GM19468 (cell line): ENCODE measurements at regions not wholly inside any gene's neighbourhood (a gene's known extent, or its start where the extent isn't known, plus 50 kb on each side); places are given as distances from the start of the nearest gene placed in this dataset.

Experiments used
- ATAC-seq: cut with Tn5 transposase; IDR thresholded peaks from one replicate; pipeline ENCODE4 v1.9.1; 2021; ENCODE audit warnings: mild to moderate bottlenecking, moderate library complexity, moderate number of reproducible peaks; ENCODE audit not compliant: unreplicated experiment; ENCODE audit errors: extremely low read depth

GRCh38 chr15:70227147-70227546, 129.4 kb upstream of the TLE3 start:
- no peak for ATAC-seq

DNA sequence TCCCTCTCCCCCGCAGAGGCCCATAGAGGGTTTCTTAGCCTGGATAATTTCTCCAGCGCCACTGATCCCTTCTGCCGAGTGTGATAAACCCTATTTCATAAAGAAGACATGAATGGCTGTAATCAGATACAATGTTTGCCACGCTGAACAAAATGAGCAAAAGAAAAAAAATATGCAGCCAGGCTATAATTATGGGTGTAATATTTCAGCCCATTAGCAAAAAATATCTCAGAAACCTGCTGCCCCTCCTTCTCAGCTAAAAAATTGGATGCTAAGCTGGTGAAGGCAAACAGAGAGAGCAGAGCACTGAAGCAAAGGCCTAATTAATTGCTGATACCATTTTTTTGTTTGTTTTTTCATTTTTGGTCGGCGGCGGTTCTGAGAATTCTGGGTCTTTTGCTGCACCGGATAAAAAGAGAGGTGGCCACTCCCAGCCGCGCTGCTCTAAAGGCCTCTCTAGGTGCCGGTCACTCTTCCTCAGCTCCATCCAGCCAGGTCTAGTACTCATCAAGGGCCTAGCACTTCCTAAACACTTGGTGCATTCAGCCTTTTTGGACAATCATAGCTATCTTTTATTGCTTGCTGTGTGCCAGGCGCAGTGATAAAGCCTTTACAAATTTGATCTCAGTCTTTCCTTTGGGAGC, 128.7 kb upstream of the TLE3 start:
- ATAC-seq, result no peak

GRCh38 chr15:70225416-70225815, 127.7 kb upstream of the TLE3 start:
- no peak for ATAC-seq

GRCh38 chr15:70222606-70223005, 124.9 kb upstream of the TLE3 start:
- no peak for ATAC-seq

DNA sequence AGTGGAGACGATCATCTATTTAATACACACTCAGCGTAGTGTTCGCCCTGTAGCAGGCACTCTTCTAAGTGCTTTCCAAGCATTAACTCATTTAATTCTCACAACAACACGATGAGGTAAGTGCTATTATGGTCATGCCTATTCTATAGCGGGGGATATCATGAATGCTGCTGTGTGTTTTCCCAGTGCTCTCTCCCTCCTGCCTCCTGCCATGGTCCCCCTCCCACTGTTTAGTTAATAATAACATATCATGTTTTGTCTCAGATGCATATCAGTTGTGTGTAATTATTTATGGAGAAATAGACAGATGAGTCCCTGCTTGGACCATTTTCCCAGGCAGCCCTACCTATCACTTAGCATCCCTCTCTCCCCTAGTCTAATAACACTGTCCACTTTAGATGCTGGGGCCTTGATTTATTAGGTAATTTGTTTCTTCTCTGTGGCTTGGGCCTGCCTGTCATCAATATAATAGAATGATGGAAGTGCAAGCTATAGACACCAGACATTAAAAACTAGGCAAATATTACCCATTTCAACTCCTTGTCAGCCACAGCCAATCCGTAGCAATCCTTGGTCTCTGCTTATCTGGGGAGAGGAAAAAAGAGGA, 122.9 kb upstream of the TLE3 start:
- ATAC-seq, result no peak

GRCh38 chr15:70219966-70220365, 122.2 kb upstream of the TLE3 start:
- no peak for ATAC-seq

GRCh38 chr15:70219256-70219895, 121.7 kb upstream of the TLE3 start:
- no peak for ATAC-seq

GRCh38 chr15:70217226-70218160, 119.8 kb upstream of the TLE3 start:
- no peak for ATAC-seq

DNA sequence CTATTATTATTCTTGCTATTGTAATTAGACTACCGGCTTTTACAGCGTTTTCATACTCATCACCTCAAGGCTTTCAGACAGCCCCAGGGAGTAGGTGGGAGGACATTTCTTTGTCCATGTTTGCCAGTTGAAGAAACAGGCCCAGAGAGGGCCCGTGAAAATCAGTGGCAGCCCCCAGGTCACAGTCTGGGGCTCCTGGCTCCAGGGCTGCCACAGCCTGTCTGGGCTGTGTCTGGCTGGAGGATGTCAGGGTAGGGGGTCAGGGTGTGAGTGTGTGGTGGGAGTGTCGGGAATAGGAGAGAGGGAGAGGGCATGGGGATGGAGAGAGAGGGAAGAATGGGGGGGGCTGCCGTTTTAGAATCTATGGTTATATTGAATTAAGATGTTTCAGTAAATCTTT, 118.2 kb upstream of the TLE3 start:
- ATAC-seq, result no peak

GRCh38 chr15:70214941-70215635, 117.4 kb upstream of the TLE3 start:
- ATAC-seq, result no peak

GRCh38 chr15:70214276-70214675, 116.6 kb upstream of the TLE3 start:
- no peak for ATAC-seq

GRCh38 chr15:70213794-70214193, 116.1 kb upstream of the TLE3 start:
- no peak for ATAC-seq

DNA sequence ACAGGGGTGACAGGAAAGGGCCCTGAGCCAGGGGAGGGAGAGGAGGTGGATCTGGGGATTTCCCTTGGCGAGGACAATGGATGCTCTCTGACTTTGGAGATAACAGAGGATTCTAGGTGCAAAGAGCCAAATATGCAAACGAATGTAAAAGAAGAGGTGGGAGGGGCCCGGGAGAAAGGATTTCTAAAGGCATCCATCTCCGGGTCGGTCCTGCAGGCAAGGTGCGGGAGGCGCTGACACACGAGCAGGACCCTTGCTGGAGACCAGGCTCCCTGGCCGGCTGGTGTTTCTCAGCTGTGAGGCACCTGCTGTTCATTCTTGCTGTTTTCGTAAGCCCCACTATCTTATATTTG, 115.2 kb upstream of the TLE3 start:
- no peak for ATAC-seq

DNA sequence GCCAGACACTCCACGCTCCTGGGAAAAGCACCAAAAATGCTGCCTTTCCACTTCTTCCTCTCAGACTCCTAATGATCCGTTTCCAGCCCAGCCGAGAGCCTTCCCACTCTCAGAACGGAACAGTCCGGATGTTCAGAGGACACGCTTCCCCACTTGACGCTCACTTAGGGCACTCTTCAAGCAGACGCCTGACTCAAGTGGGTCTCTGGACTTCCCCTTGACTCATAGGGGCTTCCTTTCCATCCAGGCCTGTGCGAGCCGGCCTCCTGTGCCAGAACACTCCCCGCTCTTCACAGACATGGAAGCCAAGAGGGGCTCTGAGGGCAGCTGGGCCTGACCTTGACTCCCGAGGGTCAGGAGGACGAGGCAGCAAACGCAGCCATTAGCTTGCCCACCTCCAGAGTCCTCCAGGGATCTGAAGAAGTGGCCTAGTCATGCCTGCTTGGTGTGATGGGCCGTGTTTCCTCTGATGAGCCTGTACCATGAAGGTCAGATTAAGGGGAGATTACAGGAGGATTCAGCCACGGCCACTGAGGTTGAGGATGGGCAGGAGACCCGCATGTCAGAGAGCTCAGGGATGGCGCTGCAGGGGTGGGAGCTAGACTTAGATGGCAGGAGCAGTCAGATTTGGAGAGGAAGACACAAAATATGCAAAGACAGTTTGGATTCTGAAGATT, 114.7 kb upstream of the TLE3 start:
- no peak for ATAC-seq

DNA sequence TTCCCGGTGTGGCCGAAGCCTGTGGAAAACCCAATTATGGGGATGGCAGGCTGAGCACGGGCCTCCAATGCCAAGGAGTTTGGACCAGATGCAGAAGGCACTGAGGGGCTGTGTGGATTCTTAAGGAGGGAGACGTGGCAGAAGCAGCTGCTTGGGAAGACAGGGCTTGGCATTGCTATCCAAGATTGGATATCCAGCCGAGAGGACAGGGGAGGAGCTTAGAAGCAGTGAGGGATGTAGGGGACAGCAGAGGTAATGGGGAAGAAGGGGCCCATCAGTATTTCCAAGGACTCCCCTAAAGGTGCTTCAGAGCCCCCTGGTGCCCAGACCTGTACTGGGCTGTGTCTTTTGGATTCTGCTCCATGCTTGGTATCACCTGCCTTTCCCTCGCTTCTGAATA, 112.8 kb upstream of the TLE3 start:
- no peak for ATAC-seq

DNA sequence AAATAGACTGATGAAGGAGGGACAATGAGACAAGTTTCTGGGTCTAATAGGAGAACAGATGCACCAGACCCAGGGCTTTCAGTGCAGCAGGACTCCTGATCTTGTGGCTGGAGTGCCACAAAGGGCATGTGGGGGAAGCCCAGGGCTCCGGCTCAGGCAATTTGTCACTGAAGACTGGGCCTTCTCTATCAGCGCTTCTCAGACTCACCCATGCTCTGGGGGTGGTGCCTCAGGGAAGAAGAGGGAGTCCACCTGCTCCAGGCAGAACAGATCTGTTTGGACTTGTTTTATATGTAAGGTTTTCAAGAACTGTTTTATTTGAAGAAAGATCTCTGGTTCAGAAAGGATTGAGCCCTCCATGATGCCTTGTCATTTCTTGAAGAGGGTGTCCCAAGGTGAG, 112.4 kb upstream of the TLE3 start:
- no peak for ATAC-seq

GRCh38 chr15:70209499-70209898, 111.8 kb upstream of the TLE3 start:
- ATAC-seq, result no peak

GRCh38 chr15:70208332-70208731, 110.6 kb upstream of the TLE3 start:
- no peak for ATAC-seq

- ATAC-seq, result no peak
Observed at GRCh38 chr15:70206668-70207067, 109.0 kb upstream of the TLE3 start.

GRCh38 chr15:70204652-70205051, 106.9 kb upstream of the TLE3 start:
- ATAC-seq, result no peak
